ENCODE measurements at regions not wholly inside any gene's neighbourhood (a gene's known extent, or its start where the extent isn't known, plus 50 kb on each side); places are given as distances from the start of the nearest gene placed in this dataset.

DNA sequence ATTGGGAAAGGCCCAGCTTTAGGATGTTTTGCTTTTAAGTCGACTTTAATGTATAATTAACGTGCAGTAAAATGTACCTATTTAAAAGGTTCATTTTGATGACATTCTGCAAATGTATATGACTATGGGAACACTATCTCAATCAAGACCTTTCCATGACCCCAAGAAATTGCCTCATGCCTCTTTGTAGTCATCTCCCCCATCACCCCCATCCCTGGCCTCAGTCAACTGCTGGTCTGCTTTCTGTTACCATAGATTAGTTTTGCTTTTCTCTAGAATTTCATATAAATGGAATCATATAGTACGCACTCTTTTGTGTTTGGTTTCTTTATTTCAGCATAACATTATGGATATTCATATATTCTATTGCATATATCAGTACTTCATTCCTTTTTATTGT is 80.7 kb upstream of the C9orf72 start:
- TF ChIP-seq, protein P1, sequence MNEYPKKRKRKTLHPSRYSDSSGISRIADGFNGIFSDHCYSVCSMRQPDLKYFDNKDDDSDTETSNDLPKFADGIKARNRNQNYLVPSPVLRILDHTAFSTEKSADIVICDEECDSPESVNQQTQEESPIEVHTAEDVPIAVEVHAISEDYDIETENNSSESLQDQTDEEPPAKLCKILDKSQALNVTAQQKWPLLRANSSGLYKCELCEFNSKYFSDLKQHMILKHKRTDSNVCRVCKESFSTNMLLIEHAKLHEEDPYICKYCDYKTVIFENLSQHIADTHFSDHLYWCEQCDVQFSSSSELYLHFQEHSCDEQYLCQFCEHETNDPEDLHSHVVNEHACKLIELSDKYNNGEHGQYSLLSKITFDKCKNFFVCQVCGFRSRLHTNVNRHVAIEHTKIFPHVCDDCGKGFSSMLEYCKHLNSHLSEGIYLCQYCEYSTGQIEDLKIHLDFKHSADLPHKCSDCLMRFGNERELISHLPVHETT (CRISPR knock-in tag; conservative IDR thresholded peaks at IDR 0.05), result no peak
- TF ChIP-seq HNF4A (CRISPR knock-in tag; IDR thresholded peaks at IDR 0.05), result no peak
- no peak for TF ChIP-seq ZBTB1 (CRISPR knock-in tag; IDR thresholded peaks at IDR 0.05; ENCODE audit: borderline replicate concordance)
- no peak for TF ChIP-seq POLR2A (IDR thresholded peaks at IDR 0.05; ENCODE audit: insufficient read depth in 1 of 2, low read depth in 2 of 2, low read length in 2 of 2)
- no peak for TF ChIP-seq ZNF274 (CRISPR knock-in tag; IDR thresholded peaks at IDR 0.05)
- TF ChIP-seq, protein P2, sequence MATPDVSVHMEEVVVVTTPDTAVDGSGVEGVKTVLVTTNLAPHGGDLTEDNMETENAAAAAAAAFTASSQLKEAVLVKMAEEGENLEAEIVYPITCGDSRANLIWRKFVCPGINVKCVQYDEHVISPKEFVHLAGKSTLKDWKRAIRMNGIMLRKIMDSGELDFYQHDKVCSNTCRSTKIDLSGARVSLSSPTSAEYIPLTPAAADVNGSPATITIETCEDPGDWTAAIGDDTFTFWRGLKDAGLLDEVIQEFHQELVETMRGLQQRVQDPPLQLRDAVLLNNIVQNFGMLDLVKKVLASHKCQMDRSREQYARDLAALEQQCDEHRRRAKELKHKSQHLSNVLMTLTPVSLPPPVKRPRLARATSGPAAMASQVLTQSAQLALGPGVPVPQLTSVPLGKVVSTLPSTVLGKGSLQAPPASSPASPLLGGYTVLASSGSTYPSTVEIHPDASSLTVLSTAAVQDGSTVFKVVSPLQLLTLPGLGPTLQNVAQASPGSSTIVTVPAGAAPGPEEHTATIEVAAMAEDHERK (CRISPR knock-in tag; IDR thresholded peaks at IDR 0.05; ENCODE audit: low read depth), result no peak
- TF ChIP-seq SMYD3 (CRISPR knock-in tag; IDR thresholded peaks at IDR 0.05), result no peak
- TF ChIP-seq, protein P3, sequence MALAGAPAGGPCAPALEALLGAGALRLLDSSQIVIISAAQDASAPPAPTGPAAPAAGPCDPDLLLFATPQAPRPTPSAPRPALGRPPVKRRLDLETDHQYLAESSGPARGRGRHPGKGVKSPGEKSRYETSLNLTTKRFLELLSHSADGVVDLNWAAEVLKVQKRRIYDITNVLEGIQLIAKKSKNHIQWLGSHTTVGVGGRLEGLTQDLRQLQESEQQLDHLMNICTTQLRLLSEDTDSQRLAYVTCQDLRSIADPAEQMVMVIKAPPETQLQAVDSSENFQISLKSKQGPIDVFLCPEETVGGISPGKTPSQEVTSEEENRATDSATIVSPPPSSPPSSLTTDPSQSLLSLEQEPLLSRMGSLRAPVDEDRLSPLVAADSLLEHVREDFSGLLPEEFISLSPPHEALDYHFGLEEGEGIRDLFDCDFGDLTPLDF (CRISPR knock-in tag; IDR thresholded peaks at IDR 0.05), result no peak
- TF ChIP-seq ZNF781 (CRISPR knock-in tag; IDR thresholded peaks at IDR 0.05; ENCODE audit: borderline replicate concordance, not compliant biosample characterization), result no peak
- TF ChIP-seq, protein P4, sequence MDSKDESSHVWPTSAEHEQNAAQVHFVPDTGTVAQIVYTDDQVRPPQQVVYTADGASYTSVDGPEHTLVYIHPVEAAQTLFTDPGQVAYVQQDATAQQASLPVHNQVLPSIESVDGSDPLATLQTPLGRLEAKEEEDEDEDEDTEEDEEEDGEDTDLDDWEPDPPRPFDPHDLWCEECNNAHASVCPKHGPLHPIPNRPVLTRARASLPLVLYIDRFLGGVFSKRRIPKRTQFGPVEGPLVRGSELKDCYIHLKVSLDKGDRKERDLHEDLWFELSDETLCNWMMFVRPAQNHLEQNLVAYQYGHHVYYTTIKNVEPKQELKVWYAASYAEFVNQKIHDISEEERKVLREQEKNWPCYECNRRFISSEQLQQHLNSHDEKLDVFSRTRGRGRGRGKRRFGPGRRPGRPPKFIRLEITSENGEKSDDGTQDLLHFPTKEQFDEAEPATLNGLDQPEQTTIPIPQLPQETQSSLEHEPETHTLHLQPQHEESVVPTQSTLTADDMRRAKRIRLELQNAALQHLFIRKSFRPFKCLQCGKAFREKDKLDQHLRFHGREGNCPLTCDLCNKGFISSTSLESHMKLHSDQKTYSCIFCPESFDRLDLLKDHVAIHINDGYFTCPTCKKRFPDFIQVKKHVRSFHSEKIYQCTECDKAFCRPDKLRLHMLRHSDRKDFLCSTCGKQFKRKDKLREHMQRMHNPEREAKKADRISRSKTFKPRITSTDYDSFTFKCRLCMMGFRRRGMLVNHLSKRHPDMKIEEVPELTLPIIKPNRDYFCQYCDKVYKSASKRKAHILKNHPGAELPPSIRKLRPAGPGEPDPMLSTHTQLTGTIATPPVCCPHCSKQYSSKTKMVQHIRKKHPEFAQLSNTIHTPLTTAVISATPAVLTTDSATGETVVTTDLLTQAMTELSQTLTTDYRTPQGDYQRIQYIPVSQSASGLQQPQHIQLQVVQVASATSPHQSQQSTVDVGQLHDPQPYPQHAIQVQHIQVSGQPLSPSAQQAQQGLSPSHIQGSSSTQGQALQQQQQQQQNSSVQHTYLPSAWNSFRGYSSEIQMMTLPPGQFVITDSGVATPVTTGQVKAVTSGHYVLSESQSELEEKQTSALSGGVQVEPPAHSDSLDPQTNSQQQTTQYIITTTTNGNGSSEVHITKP (CRISPR knock-in tag; IDR thresholded peaks at IDR 0.05; ENCODE audit: low read depth), result no peak
- no peak for TF ChIP-seq FOXJ3 (CRISPR knock-in tag; IDR thresholded peaks at IDR 0.05; ENCODE audit: borderline replicate concordance)
- TF ChIP-seq ZNF75D (CRISPR knock-in tag; IDR thresholded peaks at IDR 0.05; ENCODE audit: borderline replicate concordance), result no peak
